DND-41 (cell line): ENCODE measurements at regions not wholly inside any gene's neighbourhood (a gene's known extent, or its start where the extent isn't known, plus 50 kb on each side); places are given as distances from the start of the nearest gene placed in this dataset.

ENCODE experiments used
- EZH2 ChIP-seq: IDR thresholded peaks from 3 replicates; pipeline ENCODE4 v1.6.1; 2012; ENCODE audit warnings: borderline replicate concordance, low read depth, mild to moderate bottlenecking, moderate library complexity, low read length, inconsistent platforms; ENCODE audit not compliant: severe bottlenecking
- TF ChIP-seq, protein P1 (sequence below): IDR thresholded peaks from 2 replicates; pipeline ENCODE4 v1.5.1; 2012; ENCODE audit warnings: borderline replicate concordance, low read length, moderate library complexity, mild to moderate bottlenecking; ENCODE audit not compliant: poor library complexity, severe bottlenecking; ENCODE audit errors: extremely low read depth

DNA sequence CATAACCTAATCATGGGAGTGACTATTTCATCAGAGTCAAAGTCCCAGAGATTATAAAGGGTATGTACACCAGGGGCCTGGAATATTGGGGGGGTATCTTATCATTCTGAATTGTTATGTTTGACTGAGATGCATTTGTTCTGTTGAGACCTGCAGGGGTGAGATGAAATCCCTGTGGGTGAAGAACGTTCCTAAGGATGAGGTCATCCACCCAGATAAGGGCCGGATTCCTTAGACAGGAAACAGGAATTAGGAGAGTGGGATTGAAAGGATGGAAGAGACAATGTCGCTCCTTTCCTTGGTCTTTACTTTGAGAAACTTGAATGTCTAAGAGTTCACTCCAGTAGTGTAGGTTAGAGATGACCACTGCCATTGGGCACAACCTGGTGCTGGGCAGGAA is 54.7 kb downstream of the GAS1 start:
- TF ChIP-seq, protein P1, sequence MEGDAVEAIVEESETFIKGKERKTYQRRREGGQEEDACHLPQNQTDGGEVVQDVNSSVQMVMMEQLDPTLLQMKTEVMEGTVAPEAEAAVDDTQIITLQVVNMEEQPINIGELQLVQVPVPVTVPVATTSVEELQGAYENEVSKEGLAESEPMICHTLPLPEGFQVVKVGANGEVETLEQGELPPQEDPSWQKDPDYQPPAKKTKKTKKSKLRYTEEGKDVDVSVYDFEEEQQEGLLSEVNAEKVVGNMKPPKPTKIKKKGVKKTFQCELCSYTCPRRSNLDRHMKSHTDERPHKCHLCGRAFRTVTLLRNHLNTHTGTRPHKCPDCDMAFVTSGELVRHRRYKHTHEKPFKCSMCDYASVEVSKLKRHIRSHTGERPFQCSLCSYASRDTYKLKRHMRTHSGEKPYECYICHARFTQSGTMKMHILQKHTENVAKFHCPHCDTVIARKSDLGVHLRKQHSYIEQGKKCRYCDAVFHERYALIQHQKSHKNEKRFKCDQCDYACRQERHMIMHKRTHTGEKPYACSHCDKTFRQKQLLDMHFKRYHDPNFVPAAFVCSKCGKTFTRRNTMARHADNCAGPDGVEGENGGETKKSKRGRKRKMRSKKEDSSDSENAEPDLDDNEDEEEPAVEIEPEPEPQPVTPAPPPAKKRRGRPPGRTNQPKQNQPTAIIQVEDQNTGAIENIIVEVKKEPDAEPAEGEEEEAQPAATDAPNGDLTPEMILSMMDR, result no peak
- no peak for TF ChIP-seq EZH2
